Frontal cortex (tissue), 3 donors: ENCODE measurements at regions not wholly inside any gene's neighbourhood (a gene's known extent, or its start where the extent isn't known, plus 50 kb on each side); places are given as distances from the start of the nearest gene placed in this dataset.
"Not testable (repeated sequence)": the region's sequence is repeated elsewhere in the genome, so short reads cannot be mapped to it uniquely, and the experiment has no call there.

Experiments
- DNase-seq, 2 donors: peaks; one replicate each; pipeline ENCODE4 v3.0.0; 2012; ENCODE audit warnings: low spot score in 2 of 2
- FAIRE-seq: peaks from 2 replicates; lab custom pipeline; 2012; peaks lifted over from hg19 to GRCh38; lab: Jason Lieb, UNC
- donor health status: control.
- donor health status: control.
- donor health status: control.

DNA sequence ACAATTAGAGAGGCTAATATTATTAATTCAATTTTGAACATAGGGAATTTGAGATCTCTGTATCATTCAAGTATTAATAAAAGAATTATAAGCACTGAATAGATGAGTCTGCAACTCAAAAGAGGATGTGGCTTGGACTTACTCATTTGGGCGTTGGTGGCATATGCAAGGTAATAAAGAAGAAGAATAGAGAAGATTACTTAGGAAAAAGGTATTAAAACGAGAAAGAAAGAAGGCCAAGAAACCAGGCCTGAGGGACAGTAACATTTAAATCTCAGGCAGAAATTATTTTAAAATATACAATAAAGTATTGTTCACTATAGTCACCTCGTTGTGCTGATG, 383.0 kb upstream of the INTU start:
- DNase-seq: no peak
- FAIRE-seq: no peak

- FAIRE-seq (no peak), DNase-seq (no peak)
These were observed 382.2 kb upstream of the INTU start for GRCh38 chr4:127250577-127250976.

DNA sequence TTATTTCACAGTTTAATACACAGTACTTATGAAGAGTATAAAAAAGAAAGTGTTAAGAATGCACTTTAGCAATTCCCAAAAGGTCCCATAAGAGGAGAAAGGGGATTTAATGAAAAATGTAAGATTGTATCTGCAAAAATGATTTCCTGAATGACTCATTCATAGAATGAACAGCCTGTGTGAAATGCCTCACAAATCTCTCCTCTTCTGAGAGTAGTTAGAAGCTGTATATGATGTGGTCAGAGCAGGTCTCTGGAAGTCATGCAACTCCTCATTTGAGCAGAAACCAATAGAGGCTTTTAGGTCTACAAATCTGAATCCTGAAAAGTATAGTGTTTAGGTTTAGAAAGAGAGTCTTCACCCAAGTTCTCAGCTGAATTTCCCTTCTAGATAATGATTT, 381.3 kb upstream of the INTU start:
- DNase-seq (no peak), FAIRE-seq (no peak)

GRCh38 chr4:127256500-127256899, 376.3 kb upstream of the INTU start:
- no peak for DNase-seq
- no peak for FAIRE-seq

- DNase-seq (no peak), FAIRE-seq (no peak)
These were observed 371.3 kb upstream of the INTU start for GRCh38 chr4:127261476-127261875.

- DNase-seq (no peak), FAIRE-seq (no peak)
These were observed 364.4 kb upstream of the INTU start for GRCh38 chr4:127268367-127268766.

GRCh38 chr4:127277023-127277422, 355.7 kb upstream of the INTU start:
- DNase-seq, FAIRE-seq: not testable (repeated sequence)

DNA sequence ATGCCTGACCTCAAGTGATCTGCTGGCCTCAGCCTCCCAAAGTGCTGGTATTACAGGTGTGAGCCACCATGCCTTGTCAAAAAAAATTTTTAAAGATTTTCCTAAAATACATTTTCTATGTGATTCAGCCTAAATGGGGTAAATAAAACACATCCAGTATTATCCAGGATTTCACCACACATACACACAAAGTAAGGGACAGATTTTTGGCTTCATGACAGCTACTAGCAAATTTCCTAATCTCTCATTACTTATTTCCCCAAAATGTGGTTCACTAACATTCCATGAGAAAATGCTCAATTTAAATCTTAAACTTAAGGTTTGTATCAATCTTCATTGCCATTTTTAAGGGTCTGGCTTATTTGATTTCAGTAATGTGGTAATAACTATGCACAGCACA, 348.5 kb upstream of the INTU start:
- FAIRE-seq (no peak), DNase-seq (no peak)

DNA sequence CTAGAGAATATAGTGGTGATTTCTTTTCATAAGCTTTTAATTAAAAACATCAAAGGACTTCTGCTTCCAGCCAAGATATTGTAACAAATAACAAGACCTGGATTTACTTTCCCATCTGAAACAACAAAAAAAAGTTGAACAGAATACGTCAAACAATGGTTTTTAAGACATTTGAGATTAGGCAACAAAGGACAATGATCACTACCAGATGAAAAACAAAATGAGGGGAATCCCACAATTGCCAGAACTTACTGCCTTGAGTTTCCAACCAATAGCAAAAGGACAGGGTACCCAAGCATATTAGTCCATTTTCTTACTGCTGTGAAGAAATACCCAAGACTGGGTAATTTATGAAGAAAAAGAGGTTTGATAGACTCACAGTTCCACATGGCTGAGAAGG, 341.4 kb upstream of the INTU start:
- no peak for FAIRE-seq
- no peak for DNase-seq

- FAIRE-seq (no peak), DNase-seq (no peak)
These were observed 339.3 kb upstream of the INTU start for GRCh38 chr4:127293496-127293895.

- FAIRE-seq (no peak), DNase-seq (no peak)
These were observed 328.4 kb upstream of the INTU start for GRCh38 chr4:127304356-127304755.

GRCh38 chr4:127307996-127308395, 324.8 kb upstream of the INTU start:
- FAIRE-seq (no peak), DNase-seq (no peak)

- FAIRE-seq (no peak), DNase-seq (no peak)
These were observed 323.2 kb upstream of the INTU start for GRCh38 chr4:127309369-127310102.

DNA sequence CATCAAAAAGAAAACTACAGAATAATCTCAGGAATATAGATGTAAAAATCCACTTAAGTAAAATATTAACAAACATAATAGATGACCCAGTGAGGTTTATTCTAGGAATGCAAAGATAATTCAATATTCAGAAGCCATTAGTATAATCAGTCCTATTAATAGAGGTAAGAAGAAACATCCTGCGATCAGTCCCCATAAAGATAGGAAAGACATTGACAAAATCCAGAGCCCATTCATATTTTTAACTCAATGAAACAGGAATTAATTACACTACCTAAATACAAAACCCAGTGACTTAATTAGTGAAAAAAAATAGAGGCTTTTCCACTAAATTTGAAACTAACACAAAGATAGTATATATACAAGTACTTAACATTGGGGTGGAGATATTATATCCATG, 321.4 kb upstream of the INTU start:
- DNase-seq (no peak), FAIRE-seq (no peak)

DNA sequence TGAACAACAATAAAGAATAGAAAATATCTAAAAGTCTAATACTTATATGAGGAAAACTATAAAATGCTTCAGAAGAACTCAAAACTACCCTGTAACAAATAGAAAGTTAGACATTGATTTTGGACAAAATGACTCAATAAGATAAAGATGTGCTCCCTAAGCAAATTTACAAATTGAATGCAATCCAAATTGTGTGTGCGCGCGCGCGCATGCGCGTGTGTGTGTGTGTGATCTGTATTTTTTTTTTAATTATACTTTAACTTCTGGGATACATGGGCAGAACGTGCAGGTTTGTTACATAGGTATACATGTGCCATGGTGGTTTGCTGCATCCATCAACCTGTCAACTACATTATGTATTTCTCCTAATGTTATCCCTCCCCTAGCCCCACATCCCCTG, 320.8 kb upstream of the INTU start:
- no peak for DNase-seq
- FAIRE-seq: no peak

DNA sequence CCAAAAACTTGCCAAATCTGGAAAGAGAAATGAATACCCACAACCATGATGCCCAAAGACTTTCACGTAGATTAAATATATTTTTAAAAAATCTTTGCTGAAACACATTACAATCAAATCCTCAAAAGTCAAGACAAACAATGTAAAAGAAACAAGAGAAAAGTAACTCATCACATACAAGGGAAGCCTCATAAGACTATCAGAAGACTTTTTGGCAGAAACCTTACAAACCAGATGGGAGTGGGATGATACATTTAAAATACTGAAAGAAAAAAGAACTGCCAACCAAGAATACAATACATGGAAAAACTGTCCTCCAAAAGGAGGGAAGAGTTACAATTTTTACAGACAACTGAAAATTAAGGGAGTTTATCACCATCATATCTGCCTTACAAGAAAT, 319.0 kb upstream of the INTU start:
- FAIRE-seq (no peak), DNase-seq (no peak)

DNA sequence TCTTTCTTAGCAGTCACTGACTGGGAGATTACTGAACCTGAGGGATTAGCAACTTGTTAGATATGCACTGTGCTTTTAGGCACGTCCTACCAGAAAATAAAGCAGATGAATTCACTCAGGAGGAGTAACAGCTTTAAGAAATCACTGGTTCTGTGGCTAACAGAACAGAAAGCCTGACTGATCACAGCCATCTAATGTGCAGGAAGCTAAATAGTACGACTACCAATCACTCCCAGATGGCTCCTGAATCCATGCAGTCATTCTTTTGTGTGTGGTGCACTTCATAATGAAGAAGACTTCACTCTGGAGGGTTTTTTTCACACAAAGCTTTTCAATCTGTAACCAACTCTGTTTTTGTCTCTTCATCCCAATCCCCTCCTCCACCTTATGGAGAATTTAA, 305.3 kb upstream of the INTU start:
- no peak for DNase-seq
- FAIRE-seq: no peak

- DNase-seq: no peak
- no peak for FAIRE-seq
These were observed 297.6 kb upstream of the INTU start for GRCh38 chr4:127335073-127335620.

DNA sequence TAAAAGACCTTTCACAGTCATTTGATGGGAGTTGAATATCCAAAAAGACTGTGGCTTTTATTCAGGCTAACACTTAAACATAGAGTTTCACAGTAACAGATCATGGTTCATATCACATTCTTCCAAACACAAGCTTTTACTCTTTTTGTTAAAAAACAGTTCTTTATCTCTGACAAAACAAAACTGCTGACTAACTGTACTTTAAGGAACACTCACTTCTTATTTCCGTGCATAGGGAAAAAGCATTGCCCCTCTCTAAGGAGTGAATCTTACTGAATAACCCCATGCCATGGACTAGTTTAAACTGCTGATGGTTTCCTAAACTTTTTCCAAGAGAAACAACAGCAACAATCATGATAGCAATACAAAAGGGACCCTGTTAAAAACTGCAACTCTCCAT, 297.0 kb upstream of the INTU start:
- no peak for DNase-seq
- FAIRE-seq: no peak

- not testable (repeated sequence) for DNase-seq, FAIRE-seq
These were observed 289.6 kb upstream of the INTU start for GRCh38 chr4:127343123-127343522.

DNA sequence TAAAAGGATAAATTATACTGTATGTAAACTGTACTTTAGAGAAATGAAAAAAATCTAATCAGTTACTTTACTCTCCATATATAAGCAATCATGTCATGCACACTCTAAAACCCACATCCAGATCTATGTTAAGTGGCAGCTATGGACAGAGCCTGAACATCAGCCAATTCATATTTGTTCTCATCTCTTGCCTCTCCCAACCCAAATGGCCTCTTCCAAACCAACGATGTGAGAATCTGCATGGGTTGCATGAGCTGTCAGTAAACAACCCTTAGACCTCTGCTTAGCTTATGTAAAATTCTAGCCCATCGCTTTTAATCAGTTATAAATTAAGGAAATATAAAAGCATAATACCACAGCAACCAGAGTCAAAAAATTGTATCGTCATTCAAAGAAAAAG, 288.7 kb upstream of the INTU start:
- no peak for FAIRE-seq
- no peak for DNase-seq

DNA sequence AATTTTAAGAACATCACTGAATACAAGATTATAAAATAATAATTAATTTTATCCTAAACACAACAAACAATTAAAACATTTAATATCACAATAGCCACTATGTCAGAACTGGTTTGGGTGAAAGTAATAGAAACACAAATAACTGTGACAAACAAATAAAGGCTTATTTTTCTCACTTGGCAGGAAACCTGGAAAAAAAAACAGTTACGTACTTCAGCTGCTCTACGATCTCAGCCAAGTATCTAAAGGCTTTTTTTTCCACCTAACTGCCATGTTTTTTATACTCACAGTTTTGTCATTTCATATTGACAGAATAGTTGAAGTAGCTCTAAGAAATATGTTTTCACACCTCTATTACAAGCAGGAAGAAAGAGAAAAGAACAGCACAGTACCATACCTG, 284.8 kb upstream of the INTU start:
- no peak for DNase-seq
- no peak for FAIRE-seq
